Lower leg skin (tissue), 4 donors: ENCODE measurements at regions not wholly inside any gene's neighbourhood (a gene's known extent, or its start where the extent isn't known, plus 50 kb on each side); places are given as distances from the start of the nearest gene placed in this dataset.
"Not testable (repeated sequence)": the region's sequence is repeated elsewhere in the genome, so short reads cannot be mapped to it uniquely, and the experiment has no call there.

Source experiments
- DNase-seq, 2 donors: peaks; one replicate each; pipeline ENCODE4 v3.0.0-alpha.2; 2019; ENCODE audit warnings: low spot score in 2 of 2
- H3K4me3 ChIP-seq: fragments of 200-600 bp; sonication (generic); 2 replicates; pipeline ENCODE4 v1.5.1; 2017; ENCODE audit warnings: mild to moderate bottlenecking, low read depth; ENCODE audit not compliant: poor library complexity, severe bottlenecking
- CTCF ChIP-seq, 3 donors: fragments of 450-650 bp; IDR thresholded peaks; one replicate each; pipeline ENCODE4 v1.5.1; 2016; ENCODE audit warnings: antibody characterized with exemption in 3 of 3, mild to moderate bottlenecking in 3 of 3, moderate library complexity in 2 of 3
- POLR2A ChIP-seq, 2 donors: fragments of 450-650 bp; IDR thresholded peaks; one replicate each; pipeline ENCODE4 v1.6.1; 2016 to 2017; ENCODE audit warnings: antibody characterized with exemption in 2 of 2, mild to moderate bottlenecking in 1 of 2, moderate library complexity in 1 of 2
- WGBS, 2 donors: methylation state at CpG; one replicate each; pipeline ENCODE4 v1.1.5; 2018; 5-methylcytosine and 5-hydroxymethylcytosine counted together
- intact Hi-C: fragments of 100-400 bp; cut with DNase I; formaldehyde crosslinking; loops from one replicate; pipeline ENCODE4 v1.15.0; 2023; ENCODE audit warnings: low total_unique reads

- TF ChIP-seq POLR2A (IDR thresholded peaks at IDR 0.05), result no peak
- no peak for TF ChIP-seq CTCF (IDR thresholded peaks at IDR 0.05)
- H3K4me3 ChIP-seq, result no peak overlapping the region
- WGBS, 2 donors, result 75 to 85% methylated on average over 3 of the region's 3 CpGs
- no peak for DNase-seq
- intact Hi-C loops, result no loop called here
Observed at GRCh38 chr4:104351706-104352105, 143.0 kb downstream of the CXXC4 start.

- H3K4me3 ChIP-seq, result no peak overlapping the region
- WGBS, 2 donors, result 93 to 100% methylated on average over 4 of the region's 4 CpGs
- no peak for DNase-seq
- intact Hi-C loops, result no loop called here
- TF ChIP-seq POLR2A (IDR thresholded peaks at IDR 0.05) (no peak), CTCF (IDR thresholded peaks at IDR 0.05) (no peak)
Observed at GRCh38 chr4:104345598-104346242, 149.0 kb downstream of the CXXC4 start.

GRCh38 chr4:104344342-104344980, 150.2 kb downstream of the CXXC4 start:
- WGBS, 2 donors, result 84 to 90% methylated on average over 6 to 11 of the region's 11 CpGs
- H3K4me3 ChIP-seq, result no peak overlapping the region
- DNase-seq, result no peak
- intact Hi-C loops, result no loop called here
- TF ChIP-seq CTCF (IDR thresholded peaks at IDR 0.05) (no peak), POLR2A (IDR thresholded peaks at IDR 0.05) (no peak)

GRCh38 chr4:104334410-104334809, 160.3 kb downstream of the CXXC4 start:
- TF ChIP-seq CTCF (IDR thresholded peaks at IDR 0.05), result no peak
- no peak for TF ChIP-seq POLR2A (IDR thresholded peaks at IDR 0.05)
- no peak for DNase-seq
- H3K4me3 ChIP-seq, result no peak overlapping the region
- intact Hi-C loops, result no loop called here

GRCh38 chr4:104330125-104330905, 164.4 kb downstream of the CXXC4 start:
- TF ChIP-seq CTCF (IDR thresholded peaks at IDR 0.05) (no peak), POLR2A (IDR thresholded peaks at IDR 0.05) (no peak)
- 54% methylated on average over 6 of the region's 6 CpGs for WGBS, 2 donors
- intact Hi-C loops, result no loop called here
- no peak overlapping the region for H3K4me3 ChIP-seq
- no peak for DNase-seq

GRCh38 chr4:104326991-104327694, 167.6 kb downstream of the CXXC4 start:
- DNase-seq, H3K4me3 ChIP-seq, intact Hi-C loops: not testable (repeated sequence)
- WGBS, 2 donors, result 89 to 94% methylated on average over 10 to 11 of the region's 12 CpGs
